GM21528 (cell line): ENCODE measurements at regions not wholly inside any gene's neighbourhood (a gene's known extent, or its start where the extent isn't known, plus 50 kb on each side); places are given as distances from the start of the nearest gene placed in this dataset.
"Not testable (repeated sequence)": the region's sequence is repeated elsewhere in the genome, so short reads cannot be mapped to it uniquely, and the experiment has no call there.

Experiments
- ATAC-seq: cut with Tn5 transposase; IDR thresholded peaks from one replicate; pipeline ENCODE4 v1.9.1; 2021; ENCODE audit warnings: mild to moderate bottlenecking, moderate library complexity; ENCODE audit not compliant: unreplicated experiment, low FRiP score

GRCh38 chr21:10424097-10424886 is 97.1 kb upstream of the TPTE start:
- not testable (repeated sequence) for ATAC-seq

DNA sequence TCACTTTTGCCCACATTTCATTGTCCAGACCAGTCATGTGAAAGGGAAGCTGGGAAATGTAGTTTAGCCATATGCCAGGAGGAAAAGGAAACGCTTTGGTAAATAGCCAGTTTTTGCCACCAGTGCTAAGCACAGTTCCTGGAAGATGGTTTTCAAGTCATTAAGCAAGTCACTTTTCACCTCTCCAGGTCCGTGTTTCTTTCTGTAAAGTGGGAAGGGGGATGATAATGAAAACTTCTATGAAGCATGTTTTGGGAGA is 96.6 kb upstream of the TPTE start:
- not testable (repeated sequence) for ATAC-seq

DNA sequence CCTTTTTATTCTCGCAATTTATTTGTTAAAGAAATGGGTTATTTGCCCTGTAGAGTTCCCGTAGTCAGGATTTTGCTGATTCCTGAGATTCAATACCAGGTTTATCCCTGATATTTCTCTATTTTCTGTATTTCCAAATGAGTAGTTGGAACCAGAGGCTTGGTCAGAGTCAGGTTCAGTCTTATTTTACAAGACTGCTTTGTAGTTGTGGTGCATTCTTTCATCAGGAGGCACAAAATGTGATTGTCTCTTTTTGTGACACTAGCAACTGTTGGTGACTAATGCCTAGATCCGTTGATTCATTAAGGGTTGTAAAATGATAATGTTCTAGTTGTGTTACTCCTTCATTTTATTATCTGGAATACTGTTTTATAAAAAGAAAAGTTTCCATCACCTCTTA is 95.5 kb upstream of the TPTE start:
- ATAC-seq = no peak

DNA sequence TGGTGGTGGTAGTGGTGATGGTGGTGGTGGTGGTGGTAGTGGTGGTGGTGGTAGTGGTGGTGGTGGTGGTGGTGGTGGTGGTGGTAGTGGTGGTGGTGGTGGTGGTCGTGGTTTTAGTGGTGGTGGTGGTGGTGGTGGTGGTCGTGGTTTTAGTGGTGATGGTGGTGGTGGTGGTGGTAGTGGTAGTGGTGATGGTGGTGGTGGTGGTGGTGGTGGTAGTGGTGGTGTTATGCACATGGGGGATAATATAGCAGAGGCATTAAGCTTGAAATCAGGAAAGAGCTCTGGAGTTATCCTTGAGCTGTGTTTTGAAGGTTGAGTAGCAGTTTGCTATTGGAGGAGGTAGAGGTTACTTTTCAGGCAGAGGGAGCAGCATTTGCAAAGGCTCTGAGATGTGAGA is 94.6 kb upstream of the TPTE start:
- ATAC-seq = not testable (repeated sequence)

- ATAC-seq = not testable (repeated sequence)
These were observed 94.1 kb upstream of the TPTE start for GRCh38 chr21:10427277-10427676.

DNA sequence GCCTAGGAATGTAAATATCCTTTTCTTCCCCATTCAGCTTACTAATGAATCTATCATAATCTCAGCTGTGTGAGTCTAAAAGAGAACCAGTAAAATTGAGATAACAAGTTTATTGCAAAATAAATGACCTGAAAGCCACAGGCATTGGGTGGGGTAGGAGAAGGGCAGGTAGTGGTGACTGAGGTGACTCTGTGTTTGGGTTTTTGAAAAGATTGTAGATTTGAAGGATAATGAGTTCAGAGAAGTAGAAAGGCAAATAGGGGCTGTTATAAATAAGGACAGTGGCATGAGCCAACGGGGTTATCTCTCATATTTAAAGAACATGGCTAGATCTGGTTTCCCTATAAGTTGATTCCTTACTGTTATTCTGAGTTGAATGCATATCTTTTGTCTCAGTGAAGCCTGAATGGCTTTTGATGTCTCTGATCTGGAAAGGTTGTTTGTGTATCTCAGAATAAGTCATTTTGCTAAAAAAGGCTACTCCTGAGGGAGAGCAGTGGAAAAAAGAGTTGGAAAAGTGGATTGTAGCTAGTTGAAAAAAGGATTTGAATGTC is 92.3 kb upstream of the TPTE start:
- ATAC-seq = not testable (repeated sequence)

DNA sequence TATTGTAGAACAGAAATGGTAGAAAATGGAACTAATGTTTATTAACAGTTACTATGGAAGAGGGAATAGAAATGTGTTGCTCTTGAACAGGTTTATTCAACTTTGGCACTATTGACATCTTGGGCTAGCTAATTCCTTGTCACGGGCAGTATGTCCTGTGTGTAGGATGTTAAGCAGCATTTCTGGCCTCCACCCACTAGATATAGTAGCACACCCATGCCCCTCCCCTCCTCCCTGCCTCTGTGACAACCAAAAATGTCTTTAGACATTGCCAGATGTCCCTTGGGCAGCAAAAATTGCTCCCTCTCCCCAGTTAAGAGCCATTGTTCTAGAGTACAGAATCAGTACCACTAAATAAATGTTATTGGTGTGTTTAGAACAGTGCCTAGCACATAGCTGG is 91.4 kb upstream of the TPTE start:
- ATAC-seq = no peak

DNA sequence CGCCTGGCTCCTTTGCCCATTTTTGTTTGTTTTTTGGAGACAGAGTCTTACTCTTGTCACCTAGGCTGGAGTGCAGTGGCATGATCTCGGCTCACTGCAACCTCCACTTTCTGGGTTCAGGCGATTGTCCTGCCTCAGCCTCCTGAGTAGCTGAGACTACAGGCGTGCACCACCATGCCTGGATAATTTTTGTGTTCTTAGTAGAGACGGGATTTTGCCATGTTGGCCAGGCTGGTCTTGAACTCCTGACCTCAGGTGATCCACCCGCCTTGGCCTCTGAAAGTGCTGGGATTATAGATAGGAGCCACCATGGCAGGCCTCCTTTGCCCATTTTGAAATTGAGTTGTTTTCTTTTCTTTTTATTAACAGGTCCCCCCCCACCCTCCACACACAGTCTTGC is 89.4 kb upstream of the TPTE start:
- ATAC-seq = not testable (repeated sequence)

DNA sequence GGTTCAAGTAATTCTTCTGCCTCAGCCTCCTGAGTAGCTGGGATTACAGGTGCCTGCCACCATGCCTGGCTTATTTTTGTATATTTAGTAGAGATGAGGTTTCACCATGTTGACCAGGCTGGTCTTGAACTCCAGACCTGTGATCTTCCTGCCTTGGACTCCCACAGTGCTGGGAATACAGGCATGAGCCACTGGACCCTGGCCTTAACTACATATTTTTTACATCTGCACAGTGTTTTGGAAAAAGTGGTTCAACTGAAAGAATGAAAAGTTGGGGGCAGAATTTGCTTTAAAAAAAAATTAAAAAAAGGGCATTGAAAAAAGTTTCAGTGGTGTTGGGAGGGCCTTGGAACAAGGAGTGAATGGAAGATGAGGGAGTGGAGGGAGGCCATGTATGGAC is 88.9 kb upstream of the TPTE start:
- ATAC-seq = not testable (repeated sequence)

DNA sequence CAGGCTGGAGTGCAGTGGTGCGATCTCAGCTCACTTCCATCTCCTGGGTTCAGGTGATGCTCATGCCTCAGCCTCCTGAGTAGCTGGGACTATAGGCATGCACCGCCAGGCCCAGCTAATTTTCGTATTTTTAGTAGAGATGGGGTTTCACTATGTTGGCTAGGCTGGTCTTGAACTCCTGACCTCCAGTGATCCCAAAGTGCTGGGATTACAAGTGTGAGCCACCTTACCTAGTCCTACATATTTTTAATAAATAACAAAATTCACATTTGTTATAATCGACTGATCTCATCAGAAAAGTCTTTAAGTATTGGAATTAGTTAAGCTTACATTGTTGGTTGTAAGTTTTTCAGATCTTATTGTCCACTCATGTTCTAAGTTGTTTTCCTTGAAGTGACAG is 83.4 kb upstream of the TPTE start:
- ATAC-seq = not testable (repeated sequence)

DNA sequence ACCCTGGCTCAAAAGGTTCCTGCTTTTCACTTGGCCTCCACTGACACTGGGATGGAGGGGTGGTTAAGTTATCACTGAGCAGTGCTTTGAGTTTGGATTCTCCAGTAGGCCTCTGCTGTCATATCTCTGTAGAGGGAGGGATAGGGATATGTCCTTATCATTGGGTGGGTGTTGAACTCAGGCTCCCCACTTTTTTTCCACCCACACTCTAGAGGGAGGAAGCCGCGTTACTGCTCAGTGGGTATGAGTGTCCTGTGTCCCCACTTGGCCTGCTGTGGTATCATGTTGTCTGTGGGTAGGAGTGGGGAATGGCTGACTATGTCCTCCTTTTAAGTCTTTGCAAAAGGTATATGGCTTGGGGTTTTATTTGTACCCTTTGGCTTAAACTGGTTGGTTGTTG is 80.7 kb upstream of the TPTE start:
- not testable (repeated sequence) for ATAC-seq

DNA sequence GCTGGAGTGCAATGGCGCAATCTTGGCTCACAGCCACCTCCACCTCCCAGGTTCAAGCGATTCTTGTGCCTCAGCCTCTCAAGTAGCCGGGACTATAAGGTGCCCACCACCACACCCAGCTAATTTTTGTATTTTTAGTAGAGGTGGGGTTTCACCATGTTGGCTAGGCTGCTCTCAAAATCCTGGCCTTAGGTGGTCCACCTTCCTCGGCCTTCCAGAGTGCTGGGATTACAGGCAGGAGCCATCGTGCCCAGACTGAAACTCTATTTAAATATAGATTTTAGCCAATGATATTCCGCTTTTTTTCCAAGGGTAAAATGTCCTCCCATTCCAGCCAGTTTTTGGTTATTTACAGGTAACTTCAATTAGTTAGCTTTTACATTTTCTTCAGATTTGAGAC is 79.4 kb upstream of the TPTE start:
- ATAC-seq = not testable (repeated sequence)

DNA sequence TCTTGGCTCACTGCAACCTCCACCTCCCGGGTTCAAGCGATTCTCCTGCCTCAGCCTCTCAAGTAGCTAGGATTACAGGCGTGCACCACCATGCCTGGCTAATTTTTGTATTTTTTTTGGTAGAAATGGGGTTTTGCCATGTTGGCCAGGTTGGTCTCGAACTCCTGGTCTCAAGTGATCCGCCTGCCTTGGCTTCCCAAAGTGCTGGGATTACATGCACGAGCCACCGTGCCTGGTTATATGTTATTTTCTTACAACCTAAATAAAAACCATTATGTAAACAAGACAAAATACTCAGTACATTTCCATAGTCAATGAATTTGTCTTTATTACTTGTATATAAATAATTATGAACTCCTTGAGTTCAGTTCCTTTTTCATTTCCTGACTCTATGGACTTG is 75.7 kb upstream of the TPTE start:
- not testable (repeated sequence) for ATAC-seq

DNA sequence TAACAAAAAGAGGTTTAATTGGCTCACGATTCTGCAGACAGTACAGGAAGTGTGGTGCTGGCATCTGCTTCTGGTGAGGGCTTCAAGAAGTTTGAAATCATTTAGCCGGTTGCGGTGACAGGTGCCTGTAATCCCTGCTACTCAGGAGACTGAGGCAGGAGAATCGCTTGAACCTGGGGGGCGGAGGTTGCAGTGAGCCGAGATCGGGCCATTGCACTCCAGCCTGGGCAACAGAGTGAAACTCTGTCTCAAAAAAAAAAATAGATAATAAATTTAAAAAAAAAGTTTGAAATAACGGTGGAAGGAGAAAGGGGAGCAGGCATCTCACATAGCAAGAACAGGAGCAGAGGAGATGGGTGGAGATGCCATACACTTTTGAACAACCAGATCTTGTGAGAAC is 71.9 kb upstream of the TPTE start:
- not testable (repeated sequence) for ATAC-seq

DNA sequence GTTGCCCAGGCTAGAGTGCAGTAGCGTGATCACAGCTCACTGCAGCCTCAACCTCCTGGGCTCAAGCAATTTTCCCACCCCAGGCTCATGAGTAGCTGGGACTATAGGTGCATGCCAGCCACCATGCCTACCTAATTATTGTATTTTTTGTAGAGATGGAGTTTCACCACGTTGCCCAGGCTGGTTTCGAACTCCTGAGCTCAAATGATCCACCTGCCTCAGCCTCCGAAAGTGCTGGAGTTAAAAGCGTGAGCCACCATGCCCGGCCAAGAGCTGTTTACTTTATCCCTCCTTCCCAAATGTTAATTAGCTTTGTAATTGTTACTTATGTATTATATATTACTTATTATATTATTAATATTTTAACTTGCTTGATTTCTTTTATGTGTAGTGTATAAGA is 70.1 kb upstream of the TPTE start:
- not testable (repeated sequence) for ATAC-seq

DNA sequence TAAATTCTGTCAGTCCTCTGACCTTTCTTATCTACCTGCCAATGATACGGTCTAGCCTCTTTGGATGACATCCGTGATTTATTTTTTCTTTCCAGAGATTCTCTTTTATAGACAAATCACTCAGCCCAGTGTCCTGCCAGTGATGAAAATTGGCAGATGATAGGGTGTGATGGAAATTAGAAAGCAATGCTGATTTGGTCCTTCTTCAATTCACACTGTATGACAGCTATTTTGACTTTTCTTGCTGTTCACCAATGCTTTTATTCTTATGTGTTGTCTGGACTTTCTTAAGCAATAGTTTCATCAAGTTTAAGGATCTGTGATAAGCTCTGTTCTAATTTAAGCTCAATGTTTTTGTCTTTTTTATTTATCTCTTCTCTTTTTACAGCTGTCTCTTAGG is 63.6 kb upstream of the TPTE start:
- ATAC-seq = not testable (repeated sequence)

DNA sequence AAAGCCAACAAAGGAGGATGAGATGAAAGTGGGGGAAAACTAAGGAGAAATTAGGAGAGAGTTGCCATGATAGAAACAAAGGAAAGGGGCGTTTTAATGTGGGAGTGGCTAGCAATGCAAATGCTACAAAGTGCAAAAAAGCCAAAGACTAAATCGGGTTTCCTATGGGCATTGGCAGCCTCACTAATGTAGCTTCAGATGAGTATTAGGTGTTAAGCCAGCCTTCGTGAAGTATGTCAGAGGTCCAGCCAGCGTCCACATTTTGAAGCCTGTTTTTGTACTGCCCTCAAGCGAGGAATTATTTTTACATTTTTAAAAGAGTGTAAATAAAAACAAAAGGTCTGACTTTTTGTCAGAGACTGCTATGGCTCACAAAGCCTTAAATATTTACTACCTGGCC is 60.4 kb upstream of the TPTE start:
- not testable (repeated sequence) for ATAC-seq

- ATAC-seq = not testable (repeated sequence)
These were observed 59.9 kb upstream of the TPTE start for GRCh38 chr21:10461445-10461844.

DNA sequence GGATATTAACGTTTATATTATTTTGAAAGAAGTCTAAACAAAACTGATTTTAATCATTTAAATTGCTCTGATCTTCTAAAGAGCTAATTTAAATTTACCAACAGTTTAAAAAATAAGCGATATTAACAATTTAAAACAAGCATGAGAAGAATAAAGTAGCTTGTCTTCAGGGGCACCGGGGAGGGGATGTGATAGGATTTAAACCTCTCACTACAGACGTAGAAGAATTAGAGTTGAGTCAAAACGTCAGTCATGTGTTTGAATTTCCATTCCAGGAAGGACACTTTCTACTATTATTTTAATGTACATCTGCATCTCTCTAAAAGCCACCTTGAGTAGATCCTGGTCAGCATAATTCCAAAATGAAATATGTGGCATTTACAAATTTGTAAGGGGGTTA is 58.2 kb upstream of the TPTE start:
- no peak for ATAC-seq

- no peak for ATAC-seq
These were observed 56.4 kb upstream of the TPTE start for GRCh38 chr21:10464975-10465374.

GRCh38 chr21:10465524-10466110 is 55.8 kb upstream of the TPTE start:
- ATAC-seq = not testable (repeated sequence)

DNA sequence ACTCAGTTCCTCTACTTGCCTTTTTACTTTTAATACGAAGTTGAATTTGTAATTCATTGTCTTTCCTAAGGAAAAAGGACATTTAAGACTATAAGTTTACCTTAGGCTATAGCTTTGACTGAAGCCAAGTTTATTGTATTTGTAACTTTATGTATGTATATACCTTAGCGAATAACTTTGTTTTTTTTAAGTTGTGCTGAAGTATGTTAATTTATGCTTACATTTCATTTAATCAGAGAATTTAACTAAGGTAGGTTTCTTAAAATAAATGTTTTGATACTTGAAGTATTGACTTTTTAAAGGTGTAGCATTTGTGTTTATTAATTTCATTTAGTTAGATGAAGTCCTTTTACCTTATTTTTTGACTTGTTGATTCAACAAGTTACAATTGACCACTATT is 55.2 kb upstream of the TPTE start:
- no peak for ATAC-seq
